Inflammatory macrophage treated with lipopolysaccharide for 4 hours (primary cell): ENCODE measurements at regions not wholly inside any gene's neighbourhood (a gene's known extent, or its start where the extent isn't known, plus 50 kb on each side); places are given as distances from the start of the nearest gene placed in this dataset.

Experiments used
- DNase-seq: peaks from one replicate; pipeline ENCODE4 v3.0.0-alpha.2; 2020

DNA sequence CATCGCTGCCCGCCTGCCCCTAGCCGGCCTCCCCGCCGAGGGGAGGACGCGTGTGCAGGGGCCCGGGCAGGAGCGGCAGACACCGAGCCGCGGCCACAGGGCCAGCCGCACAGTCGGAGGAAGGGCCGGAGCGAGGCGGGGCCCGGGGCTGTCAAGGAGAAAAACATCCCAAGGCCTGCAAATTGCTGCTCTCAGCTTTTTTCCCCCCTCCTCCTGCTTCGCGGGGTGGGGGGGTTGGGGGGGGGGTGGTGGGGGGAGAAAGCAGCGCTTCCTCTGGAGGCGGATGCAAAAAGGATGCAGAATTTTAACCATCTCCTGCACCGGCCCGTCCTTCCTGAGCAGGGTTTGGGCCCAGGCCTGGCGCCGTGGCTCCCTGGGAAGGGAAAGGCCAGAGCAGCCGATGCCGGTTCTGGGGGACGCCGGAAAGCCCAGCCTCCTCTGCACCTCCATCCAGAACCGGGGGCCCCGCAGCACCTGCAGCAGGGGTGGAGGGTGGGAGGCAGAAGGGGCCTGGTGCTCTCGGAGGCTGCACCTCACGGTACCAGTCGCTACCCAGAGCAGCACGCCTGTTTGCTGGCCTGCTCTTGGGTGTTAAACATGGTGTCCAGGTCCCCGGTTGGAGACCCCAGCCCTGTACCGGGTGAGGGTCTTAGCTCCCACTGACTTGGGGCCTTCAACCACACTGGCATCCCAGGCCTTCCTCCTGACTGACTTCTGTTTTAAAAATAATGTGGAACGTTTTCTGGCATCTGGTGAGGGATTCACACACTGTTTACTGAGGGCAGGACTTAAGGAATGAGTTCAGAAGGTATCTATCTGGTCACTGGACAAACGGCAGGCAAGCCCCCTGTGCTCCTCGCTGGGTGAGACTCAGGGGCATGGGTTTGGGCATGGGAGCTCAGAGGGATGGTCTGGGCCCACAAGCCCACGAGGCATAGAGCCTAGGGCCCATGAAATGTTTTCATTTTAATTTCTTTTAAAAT lies 77.4 kb upstream of the WNT7B start:
- no peak for DNase-seq

DNA sequence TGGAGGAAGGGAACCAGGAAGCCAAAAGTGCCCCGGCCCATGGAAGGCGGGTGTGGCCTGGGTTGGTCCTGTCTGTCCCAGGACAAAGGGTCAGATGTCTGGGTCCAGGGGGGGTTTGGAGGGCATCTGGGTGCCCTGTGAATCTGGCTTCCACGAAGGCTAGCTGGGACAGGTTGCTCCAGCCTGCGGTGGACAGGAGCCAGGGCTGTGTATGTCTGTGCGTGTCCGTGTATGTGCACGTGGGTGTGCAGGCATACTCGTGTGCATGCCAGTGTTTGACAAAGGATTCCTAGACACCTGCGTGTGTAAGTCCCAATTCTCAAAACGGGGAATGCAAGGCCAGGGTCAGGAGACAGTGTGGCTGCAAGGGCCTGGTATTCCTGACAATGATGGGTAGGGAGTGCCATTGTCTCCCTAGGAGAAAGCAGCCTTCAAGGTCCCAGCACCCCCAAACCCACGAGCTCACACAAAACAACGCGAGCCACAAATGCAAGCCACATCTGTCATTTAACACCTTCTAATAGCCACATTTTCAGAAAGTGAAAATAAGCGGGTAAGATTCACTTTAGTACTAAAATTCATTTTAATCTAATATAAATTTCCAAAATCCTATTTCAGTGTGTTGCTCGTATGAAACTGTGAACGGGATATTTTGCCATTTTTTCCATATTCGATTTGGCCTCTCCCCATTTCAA lies 78.4 kb upstream of the WNT7B start:
- no peak for DNase-seq

DNA sequence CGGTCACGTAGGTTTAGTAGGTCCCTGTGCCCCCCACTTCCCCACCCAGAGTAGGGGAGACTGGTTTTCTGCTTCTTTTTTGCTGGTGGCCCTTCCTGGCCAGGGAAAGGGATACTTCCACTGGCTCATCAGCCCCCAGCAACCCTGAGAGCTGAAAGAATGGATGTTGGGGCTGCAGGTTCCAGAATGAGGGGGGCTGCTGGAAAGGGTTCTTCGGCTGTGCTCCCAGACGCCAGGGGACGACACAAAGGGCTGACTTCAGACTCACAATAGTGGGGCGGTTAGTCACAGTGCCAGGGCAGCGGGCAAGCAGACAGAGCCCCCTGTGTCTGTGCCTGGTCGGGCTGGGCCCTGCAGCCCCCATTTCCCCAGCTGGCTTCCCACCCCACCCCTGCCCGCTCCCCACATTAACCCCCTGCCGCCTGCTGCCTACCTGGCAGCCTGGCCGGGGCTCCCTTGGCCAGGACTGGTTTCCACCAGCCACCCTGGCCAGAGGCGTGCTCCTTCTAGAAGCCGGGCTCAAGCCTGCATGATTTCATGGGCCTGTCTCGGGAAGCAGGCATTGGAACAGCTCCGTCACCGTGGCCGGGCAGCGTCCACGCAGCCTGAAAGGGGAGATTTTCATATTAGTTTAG lies 79.1 kb upstream of the WNT7B start:
- no peak for DNase-seq

- no peak for DNase-seq
Measured at GRCh38 chr22:46056546-46057245, 79.7 kb upstream of the WNT7B start.

- DNase-seq, result no peak
Measured at GRCh38 chr22:46057246-46058090, 80.5 kb upstream of the WNT7B start.

- DNase-seq, result peak; percentile 95
Measured at GRCh38 chr22:46058091-46058420, 81.1 kb upstream of the WNT7B start.

DNA sequence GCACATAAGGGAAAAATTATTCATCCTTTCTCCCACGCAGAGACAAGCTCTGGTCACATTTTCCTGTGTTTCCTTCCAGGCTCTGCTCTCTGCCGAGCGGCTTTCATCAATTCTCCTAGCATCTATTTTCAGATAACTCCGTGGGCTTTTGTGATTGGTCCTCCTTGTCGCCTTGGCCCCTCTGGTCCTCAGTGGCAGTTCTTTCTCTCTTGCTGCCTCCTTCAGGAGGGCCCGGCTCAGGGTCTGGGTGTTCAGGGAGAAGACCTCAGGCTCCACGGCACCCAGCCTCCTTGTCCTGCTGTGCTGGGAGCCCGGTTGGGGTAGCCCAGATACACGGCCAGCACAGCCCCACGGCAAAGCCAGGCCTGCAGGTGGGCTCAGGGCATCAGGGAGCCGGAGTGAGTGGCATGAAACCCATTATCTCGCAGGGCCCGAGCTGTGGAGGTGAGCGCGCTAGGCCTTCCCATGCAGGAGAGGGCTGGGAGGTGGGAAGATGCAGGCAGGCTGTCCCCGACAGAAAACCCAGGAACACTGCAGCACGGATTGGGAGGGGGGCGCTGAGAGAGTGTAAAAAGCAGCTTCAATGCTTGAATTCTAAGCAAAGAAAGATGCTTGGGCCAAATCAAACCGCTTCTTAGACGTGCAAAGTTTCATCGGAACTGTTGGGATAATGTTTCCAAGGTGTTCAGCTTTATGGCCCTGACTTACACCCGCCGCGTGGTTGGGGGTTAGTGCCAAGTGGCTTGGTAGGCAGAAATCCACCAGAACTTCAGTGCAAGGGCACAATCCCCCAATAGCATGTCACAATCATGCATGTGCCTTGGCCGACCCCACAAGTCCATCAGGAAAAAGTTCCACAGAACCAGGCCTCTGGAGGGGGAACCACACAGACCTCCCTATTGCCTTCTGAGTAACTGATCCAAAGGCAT lies 81.9 kb upstream of the WNT7B start:
- DNase-seq, result no peak

DNA sequence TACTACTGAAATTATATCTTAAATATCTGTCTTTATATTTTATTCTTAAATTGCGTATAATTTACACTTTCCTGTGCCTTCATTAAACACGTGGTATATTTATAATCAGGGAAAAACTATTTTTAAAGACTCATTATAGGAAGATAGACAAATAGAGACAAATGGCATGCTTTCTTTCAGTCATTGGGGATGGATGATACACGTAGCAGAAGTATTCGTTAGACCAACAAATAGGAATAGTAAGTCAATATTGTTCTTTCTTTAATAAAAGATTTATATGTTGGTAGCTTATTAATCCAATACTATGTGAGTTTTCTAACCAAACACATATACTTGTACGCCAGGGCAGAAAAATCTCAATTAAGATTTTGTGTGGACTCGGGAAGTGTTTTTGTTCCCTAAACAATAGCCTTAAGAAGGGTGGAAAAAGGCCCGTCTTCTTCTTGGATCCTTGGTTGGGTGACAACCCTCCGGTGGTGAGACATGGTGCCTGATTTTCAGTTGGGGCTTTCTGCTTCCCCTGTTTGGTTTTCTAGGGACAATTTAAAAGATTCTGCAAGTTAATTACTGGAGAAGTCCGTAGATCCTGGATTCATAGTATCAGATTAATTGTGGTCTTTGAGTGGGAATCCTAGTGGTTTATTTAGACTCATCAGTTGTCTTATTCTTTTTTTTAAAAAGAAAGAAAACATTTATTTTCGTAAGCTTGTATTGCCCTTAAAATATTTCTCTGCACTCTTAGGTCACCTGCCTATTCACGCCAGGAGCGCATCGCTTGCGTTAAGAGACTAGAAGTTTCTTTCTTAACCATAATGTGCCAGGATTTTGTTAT lies 83.5 kb upstream of the WNT7B start:
- DNase-seq, result no peak

DNA sequence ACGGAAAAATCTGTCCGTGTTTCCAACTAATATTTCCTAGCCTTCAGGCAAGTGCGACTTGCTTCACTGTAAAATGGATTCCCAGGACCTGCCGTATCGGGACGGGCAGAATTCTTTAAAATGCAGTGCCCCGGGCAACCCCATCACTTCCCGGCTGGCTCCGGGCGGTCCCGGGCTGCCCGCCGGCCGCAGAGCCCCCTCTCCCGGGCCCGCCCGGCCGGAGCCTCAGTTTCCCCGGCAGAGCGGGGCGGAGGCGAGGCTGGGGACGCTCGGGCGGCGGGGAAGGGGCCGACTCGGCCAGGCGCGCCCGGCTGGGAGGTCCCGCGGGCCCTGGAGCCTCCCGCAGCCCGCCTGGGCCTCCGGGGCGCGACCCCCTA lies 84.2 kb upstream of the WNT7B start:
- no peak for DNase-seq

DNA sequence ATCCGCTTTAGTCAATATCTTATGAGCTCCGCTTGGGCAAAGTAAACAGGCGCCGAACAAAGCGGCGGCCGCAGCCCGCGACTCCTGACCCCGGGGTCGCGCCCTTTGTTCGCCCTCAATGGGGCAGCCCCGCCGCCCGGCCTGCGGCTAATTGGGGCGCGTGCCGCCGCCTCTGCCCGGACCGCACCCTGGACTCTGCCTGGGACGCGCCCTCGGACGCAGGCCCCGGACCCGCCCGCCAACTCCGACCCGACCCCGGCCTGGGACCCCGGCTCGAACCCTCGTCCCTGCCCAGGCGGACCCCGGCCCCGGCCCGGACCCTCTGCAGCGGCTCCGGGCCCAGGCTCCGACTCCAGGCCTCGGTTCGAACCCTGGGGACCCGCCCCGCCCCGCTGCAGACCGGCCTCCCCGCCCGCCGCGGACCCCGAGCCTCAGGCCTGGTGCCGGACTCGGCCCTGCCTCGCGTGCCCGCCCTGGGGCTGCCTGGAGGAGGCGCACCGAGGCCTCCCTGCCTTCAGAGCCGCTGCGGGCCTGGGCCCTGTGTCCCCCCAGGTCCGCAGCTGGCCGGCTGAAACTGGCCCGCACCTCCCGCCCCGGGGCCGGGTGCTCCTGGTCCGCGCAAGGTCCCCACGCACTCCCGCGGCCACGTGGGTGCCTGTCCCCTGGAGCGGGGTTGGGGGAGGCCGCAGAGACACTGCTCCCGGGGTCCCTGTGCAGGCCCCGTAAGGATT lies 84.7 kb upstream of the WNT7B start:
- no peak for DNase-seq

DNA sequence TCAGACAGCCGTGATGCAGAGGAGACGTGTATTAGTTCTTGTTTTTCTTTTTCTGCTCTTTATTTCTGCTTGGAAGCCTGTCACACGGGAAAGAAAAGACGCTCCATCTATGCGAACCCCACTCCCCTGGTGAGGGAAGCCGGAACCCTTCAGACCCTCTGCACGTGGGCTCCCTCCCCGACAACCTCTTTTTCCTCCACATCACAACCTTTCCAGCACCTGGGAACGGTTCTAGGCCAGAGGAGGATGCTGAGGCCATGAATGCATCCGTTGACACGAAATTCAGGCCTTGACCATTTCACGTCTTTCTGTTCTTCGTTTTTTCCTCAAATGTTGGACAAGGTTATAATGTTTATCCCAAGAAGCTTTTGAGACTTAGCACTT lies 85.3 kb upstream of the WNT7B start:
- no peak for DNase-seq

DNA sequence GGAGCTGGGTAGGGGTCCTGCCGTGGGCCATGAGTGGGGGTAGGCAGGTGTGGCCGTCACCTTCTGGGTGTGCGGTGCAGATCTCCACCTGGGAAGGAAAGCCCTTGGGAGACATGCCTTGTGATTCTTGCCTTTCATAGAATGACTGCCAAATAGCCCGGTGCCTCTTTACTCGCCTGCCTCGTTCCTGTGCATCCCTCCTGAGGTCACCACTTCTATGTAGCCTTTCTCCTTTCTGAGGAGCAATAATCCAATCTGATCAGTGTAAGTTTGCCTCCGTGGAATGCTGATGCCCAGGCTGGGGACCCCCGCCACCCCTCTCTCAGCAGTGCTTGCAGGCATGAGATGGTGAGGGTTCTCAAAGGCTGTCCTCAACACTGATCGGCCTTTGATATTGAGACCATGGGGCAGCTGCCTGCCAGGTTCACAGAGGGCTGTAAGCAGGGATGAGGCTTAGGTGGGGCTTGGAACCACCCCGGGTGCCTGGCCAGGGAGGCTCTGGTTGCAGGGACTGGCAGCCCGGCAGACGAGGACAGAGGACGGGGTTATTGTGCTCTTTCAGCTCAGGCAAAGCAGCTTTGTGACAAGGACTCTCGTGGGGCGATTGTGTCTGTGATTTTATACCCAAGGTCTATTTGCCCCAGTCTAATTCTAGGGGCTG lies 86.1 kb upstream of the WNT7B start:
- no peak for DNase-seq

DNA sequence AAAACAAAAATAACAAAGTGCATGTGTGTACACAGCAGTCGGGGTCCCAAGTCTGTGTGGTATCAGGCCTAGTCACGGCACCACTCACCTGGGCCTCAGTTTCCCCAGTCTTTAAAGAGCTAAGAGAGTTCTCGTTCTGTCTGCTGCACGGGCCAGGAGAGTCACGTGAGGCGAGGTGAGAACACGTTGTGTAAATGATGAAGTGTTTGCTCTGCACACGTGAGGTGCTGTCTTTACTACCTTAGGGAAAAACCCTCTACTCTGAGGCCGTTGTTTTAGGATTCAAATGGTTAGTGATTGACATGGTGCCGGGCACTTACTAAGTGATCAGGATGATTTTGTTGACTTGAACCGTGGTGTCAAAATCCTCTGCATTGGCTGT lies 86.5 kb upstream of the PPARA start:
- no peak for DNase-seq

DNA sequence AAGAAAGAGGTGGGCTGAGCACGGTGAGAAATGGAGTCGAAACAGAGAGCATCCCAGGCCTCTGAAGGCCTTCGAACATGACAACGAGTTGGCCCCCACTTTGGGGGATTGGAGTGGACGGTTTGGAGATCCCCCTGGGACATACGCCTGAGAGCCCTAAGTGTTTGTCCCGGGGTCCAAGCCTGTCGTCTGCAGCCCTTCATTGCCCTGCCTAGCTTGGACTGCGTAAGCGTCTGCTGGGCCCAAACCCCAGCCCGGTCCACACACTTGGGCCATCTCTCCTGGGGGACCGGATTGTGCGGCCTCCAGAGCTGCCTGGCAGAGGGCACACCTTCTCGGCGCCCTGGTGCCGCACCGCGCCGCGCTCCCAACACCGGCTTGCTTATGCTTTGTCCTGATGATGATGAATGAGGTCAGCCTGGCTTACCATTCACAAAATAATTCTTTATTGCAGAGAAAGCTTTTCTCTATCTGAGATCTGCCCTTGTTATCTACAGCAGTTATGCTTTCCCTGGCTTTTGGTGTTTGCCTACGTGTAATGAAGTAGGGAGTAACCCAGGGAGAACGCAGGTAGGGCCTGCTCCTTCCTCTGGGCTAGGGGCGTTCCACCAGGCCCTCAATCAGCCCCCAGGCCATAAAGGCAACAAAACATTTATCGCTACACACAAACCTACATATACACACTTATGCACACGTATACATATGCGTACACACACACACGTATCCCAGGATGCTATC lies 85.9 kb upstream of the PPARA start:
- no peak for DNase-seq

- no peak for DNase-seq
Measured at GRCh38 chr22:46064966-46065666, 85.2 kb upstream of the PPARA start.

DNA sequence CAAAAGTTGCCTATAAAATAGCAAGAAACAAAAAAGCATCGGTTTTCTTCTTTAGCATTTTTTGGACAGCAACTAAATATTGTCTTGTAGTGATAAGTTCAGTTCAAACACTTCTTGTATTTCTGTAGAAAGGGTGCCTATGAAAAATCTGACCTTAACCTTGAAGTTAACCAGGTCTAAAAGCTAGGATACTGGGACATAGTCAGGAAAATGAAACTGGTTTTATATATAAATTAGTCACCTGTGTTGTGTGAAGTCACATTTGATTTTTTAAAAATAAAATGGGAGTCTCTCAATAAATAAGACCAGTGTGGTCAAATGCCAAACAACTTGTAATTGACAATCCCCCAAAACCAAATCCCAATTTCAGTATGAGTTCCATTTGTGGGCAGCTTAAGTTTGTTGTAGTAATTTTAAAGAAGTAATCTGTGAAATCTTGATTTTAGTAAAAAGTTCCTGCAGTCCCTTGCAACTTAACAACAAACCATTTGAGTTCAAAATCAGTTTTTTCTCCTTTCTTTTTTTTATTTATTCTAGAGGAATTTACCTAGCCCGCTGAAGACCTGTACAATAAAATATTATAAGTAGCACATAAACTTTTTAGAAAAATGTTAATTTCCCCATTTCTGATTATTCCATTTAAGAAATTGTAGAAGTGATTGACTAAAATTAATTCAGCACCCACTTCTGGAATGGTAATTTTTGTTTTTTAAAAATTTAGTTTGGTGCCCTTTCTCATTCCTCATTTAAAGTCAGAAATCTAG lies 84.5 kb upstream of the PPARA start:
- DNase-seq, result no peak

DNA sequence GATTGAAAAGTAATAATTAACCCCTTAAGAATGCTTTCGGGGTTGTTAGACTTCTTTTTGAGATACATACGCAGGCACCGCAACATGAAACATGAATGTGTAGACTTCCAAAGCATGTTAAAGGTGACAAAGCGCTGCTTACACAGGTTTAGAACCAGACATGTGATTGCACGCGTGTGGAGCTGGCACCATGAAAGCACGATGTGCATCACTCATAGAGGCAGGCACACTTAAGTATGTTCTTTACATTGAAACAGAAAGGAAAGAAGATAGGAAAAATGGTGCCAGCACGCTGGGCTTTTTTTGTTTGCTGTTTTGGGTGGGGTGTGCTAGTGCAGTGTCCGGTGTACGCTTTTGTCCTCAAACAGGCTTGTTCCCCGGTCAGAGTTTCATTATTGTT lies 83.6 kb upstream of the PPARA start:
- no peak for DNase-seq
